Pancreas (tissue), 10 donors: ENCODE measurements at regions not wholly inside any gene's neighbourhood (a gene's known extent, or its start where the extent isn't known, plus 50 kb on each side); places are given as distances from the start of the nearest gene placed in this dataset.

ENCODE experiments used
- ATAC-seq, 4 donors: fragments of 200-7000 bp; cut with Tn5 transposase; one replicate each; pipeline versions ENCODE4 v1.8.0 to v1.9.1; 2020; ENCODE audit warnings: mild to moderate bottlenecking in 4 of 4, moderate library complexity in 4 of 4
- DNase-seq, 6 donors: peaks; one replicate each; pipeline ENCODE4 v3.0.0-alpha.2; 2020
- FAIRE-seq: peaks from 2 replicates; lab custom pipeline; 2012; peaks lifted over from hg19 to GRCh38; lab: Jason Lieb, UNC
- H3K27ac ChIP-seq, 4 donors: fragments of 200-600 bp; sonication (generic); 1 replicate in 3 of 4; 2 replicates in 1 of 4; pipeline versions ENCODE4 v1.5.0 to v1.8.0; 2020
- H3K27me3 ChIP-seq, 4 donors: fragments of 200-600 bp; one replicate each; pipeline ENCODE4 v1.8.0; 2021
- H3K36me3 ChIP-seq, 3 donors: fragments of 200-600 bp; sonication (generic) in 1 of 3; one replicate each; pipeline versions ENCODE4 v1.5.0 to v1.8.0; 2020 to 2021
- H3K4me1 ChIP-seq, 3 donors: fragments of 200-600 bp; one replicate each; pipeline ENCODE4 v1.8.0; 2021
- H3K4me3 ChIP-seq, 4 donors: fragments of 200-600 bp; sonication (generic) in 2 of 4; one replicate each; pipeline versions ENCODE4 v1.5.0 to v1.8.0; 2020 to 2021
- H3K9me3 ChIP-seq, 4 donors: fragments of 200-600 bp; one replicate each; pipeline ENCODE4 v1.8.0; 2021
- CTCF ChIP-seq, 4 donors: fragments of 200-600 bp; sonication (generic) in 3 of 4; IDR thresholded peaks; one replicate each; pipeline versions ENCODE4 v1.5.0 to v1.8.0; 2021; ENCODE audit warnings: antibody characterized with exemption in 4 of 4
- WGBS, 2 donors: extraction: QIAGEN DNeasy Blood & Tissue Kit; methylation state at CpG; one replicate each; pipeline ENCODE4 v1.1.7; 2013; 5-methylcytosine and 5-hydroxymethylcytosine counted together
- intact Hi-C, 3 donors: fragments of 100-400 bp; cut with DNase I; formaldehyde crosslinking; loops; one replicate each; pipeline versions ENCODE4 v1.11.1 to v1.14.2; 2022
- donor health status: healthy with polysubstance abuse.
- donor health status: DM: no; HTN: no; CAD: no; lungs with moderate emphysema.
- donor health status: DM: no; HTN: no; CAD: no.
- donor health status: control.
- donor health status: control.
- donor health status: Bipolar disorder and iron deficiency.
- donor health status: DM: yes; HTN: yes; CAD: no.
- donor health status: DM: no; HTN: no; CAD: no.
- donor health status: DM: no; HTN: no; CAD: no.
- donor health status: DM: yes; HTN: yes; CAD: no.

GRCh38 chr10:30555465-30555864 is 74.1 kb downstream of the LYZL2 start:
- FAIRE-seq (no peak), ATAC-seq (no peak), DNase-seq (no peak)
- TF ChIP-seq CTCF (IDR thresholded peaks at IDR 0.05): no peak
- H3K9me3 ChIP-seq: no peaks in the 10 kb centered on the region
- no peaks in the 10 kb centered on the region for H3K27me3 ChIP-seq
- no peak overlapping the region for H3K27ac ChIP-seq
- intact Hi-C loops: no loop called here
- no peaks in the 10 kb centered on the region for H3K36me3 ChIP-seq
- 85 to 93% methylated on average over 5 of the region's 5 CpGs for WGBS, 2 donors
- H3K4me1 ChIP-seq: peaks cover 0 to 14% (median 0%) of the 10 kb centered on the region in 3 donors
- H3K4me3 ChIP-seq: no peak overlapping the region

GRCh38 chr10:30554440-30554825 is 75.1 kb downstream of the LYZL2 start:
- Histone ChIP-seq H3K4me1 (peaks cover 0 to 14% (median 0%) of the 10 kb centered on the region in 3 donors), H3K4me3 (no peak overlapping the region), H3K9me3 (no peaks in the 10 kb centered on the region), H3K27me3 (no peaks in the 10 kb centered on the region), H3K36me3 (no peaks in the 10 kb centered on the region), H3K27ac (peak overlapping the region in 2 of 4 donors; percentile 11 to 55)
- intact Hi-C loops: no loop called here
- ATAC-seq (no peak), DNase-seq (no peak), FAIRE-seq (no peak)
- TF ChIP-seq CTCF (IDR thresholded peaks at IDR 0.05): no peak
- 56 to 59% methylated on average over 5 of the region's 5 CpGs for WGBS, 2 donors

- H3K36me3 ChIP-seq: no peaks in the 10 kb centered on the region
- peaks cover 0 to 14% (median 0%) of the 10 kb centered on the region in 3 donors for H3K4me1 ChIP-seq
- 16 to 22% methylated on average over 12 of the region's 12 CpGs for WGBS, 2 donors
- DNase-seq: peak in 2 of 6 donors; percentile 7 to 52
- peak; percentile 55 to 86 (median 83) for ATAC-seq
- peak overlapping the region in 2 of 4 donors; percentile 11 to 55 for H3K27ac ChIP-seq
- FAIRE-seq: no peak
- H3K27me3 ChIP-seq: no peaks in the 10 kb centered on the region
- H3K9me3 ChIP-seq: no peaks in the 10 kb centered on the region
- no peak overlapping the region for H3K4me3 ChIP-seq
- intact Hi-C loops: no loop called here
- TF ChIP-seq CTCF (IDR thresholded peaks at IDR 0.05): no peak
Measured at GRCh38 chr10:30553626-30554439, 75.7 kb downstream of the LYZL2 start.

- 80 to 84% methylated on average over 7 of the region's 7 CpGs for WGBS, 2 donors
- no peak for TF ChIP-seq CTCF (IDR thresholded peaks at IDR 0.05)
- FAIRE-seq (no peak), ATAC-seq (peak in 2 of 4 donors; percentile 23 to 26), DNase-seq (no peak)
- Histone ChIP-seq H3K4me3 (no peak overlapping the region), H3K36me3 (no peaks in the 10 kb centered on the region), H3K27ac (peak overlapping the region in 2 of 4 donors; percentile 11 to 55), H3K4me1 (peaks cover 0 to 14% (median 0%) of the 10 kb centered on the region in 3 donors), H3K9me3 (no peaks in the 10 kb centered on the region), H3K27me3 (no peaks in the 10 kb centered on the region)
- intact Hi-C loops: no loop called here
Measured at GRCh38 chr10:30553018-30553625, 76.4 kb downstream of the LYZL2 start.
